Left lung (tissue), 4 donors: ENCODE measurements at regions not wholly inside any gene's neighbourhood (a gene's known extent, or its start where the extent isn't known, plus 50 kb on each side); places are given as distances from the start of the nearest gene placed in this dataset.

Experiments
- ATAC-seq: fragments of 200-7000 bp; cut with Tn5 transposase; one replicate; pipeline ENCODE4 v1.9.1; 2020; ENCODE audit warnings: moderate library complexity
- DNase-seq, 4 donors: peaks; one replicate each; pipeline ENCODE4 v3.0.0-alpha.2; 2013 to 2020
- H3K27ac ChIP-seq, 2 donors: fragments of 200-600 bp; sonication (generic) in 1 of 2; one replicate each; pipeline versions ENCODE4 v1.5.0 to v1.8.0; 2020 to 2021
- H3K27me3 ChIP-seq, 2 donors: fragments of 200-600 bp; sonication (generic) in 1 of 2; one replicate each; pipeline versions ENCODE4 v1.5.0 to v1.8.0; 2020 to 2021
- H3K36me3 ChIP-seq, 2 donors: fragments of 200-600 bp; sonication (generic) in 1 of 2; one replicate each; pipeline versions ENCODE4 v1.5.0 to v1.8.0; 2020 to 2021
- H3K4me1 ChIP-seq, 2 donors: fragments of 200-600 bp; one replicate each; pipeline ENCODE4 v1.8.0; 2021
- H3K4me3 ChIP-seq, 2 donors: fragments of 200-600 bp; sonication (generic) in 1 of 2; one replicate each; pipeline versions ENCODE4 v1.5.0 to v1.8.0; 2020 to 2021; ENCODE audit warnings: mild to moderate bottlenecking in 1 of 2
- H3K9me3 ChIP-seq, 2 donors: fragments of 200-600 bp; sonication (generic) in 1 of 2; one replicate each; pipeline versions ENCODE4 v1.5.0 to v1.8.0; 2020 to 2021
- CTCF ChIP-seq, 2 donors: fragments of 200-600 bp; sonication (generic) in 1 of 2; IDR thresholded peaks; one replicate each; pipeline versions ENCODE4 v1.5.0 to v1.8.0; 2021; ENCODE audit warnings: antibody characterized with exemption in 2 of 2
- intact Hi-C, 2 donors: fragments of 100-400 bp; cut with DNase I; formaldehyde crosslinking; loops; one replicate each; pipeline versions ENCODE4 v1.11.2 to v1.14.2; 2022
- donor health status: DM: no; HTN: yes; CAD: no.
- donor health status: DM: no; HTN: no; CAD: no.

- no peak for TF ChIP-seq CTCF (IDR thresholded peaks at IDR 0.05)
- Histone ChIP-seq H3K9me3 (peaks cover 0 to 24% of the 10 kb centered on the region in 2 donors), H3K4me3 (no peak overlapping the region), H3K4me1 (no peaks in the 10 kb centered on the region), H3K27me3 (no peaks in the 10 kb centered on the region), H3K27ac (no peak overlapping the region), H3K36me3 (no peaks in the 10 kb centered on the region)
- no peak for DNase-seq
- no peak for ATAC-seq
- intact Hi-C loops: no loop called here
Observed at GRCh38 chr2:56962673-56963072, 778.9 kb downstream of the CCDC85A start.

GRCh38 chr2:56969513-56969912, 785.7 kb downstream of the CCDC85A start:
- H3K36me3 ChIP-seq: no peaks in the 10 kb centered on the region
- no peak overlapping the region for H3K4me3 ChIP-seq
- ATAC-seq: no peak
- no peak for DNase-seq
- no peak overlapping the region for H3K27ac ChIP-seq
- no peaks in the 10 kb centered on the region for H3K27me3 ChIP-seq
- H3K4me1 ChIP-seq: no peaks in the 10 kb centered on the region
- TF ChIP-seq CTCF (IDR thresholded peaks at IDR 0.05): no peak
- intact Hi-C loops: no loop called here
- peaks cover 0 to 13% of the 10 kb centered on the region in 2 donors for H3K9me3 ChIP-seq

- H3K4me3 ChIP-seq: no peak overlapping the region
- intact Hi-C loops: no loop called here
- ATAC-seq: no peak
Observed at GRCh38 chr2:56971383-56971974, 787.7 kb downstream of the CCDC85A start.

GRCh38 chr2:56981554-56981953, 797.8 kb downstream of the CCDC85A start:
- DNase-seq (no peak), ATAC-seq (no peak)
- Histone ChIP-seq H3K27me3 (no peaks in the 10 kb centered on the region), H3K27ac (no peak overlapping the region), H3K9me3 (peaks cover 3 to 47% of the 10 kb centered on the region in 2 donors), H3K4me3 (no peak overlapping the region), H3K4me1 (no peaks in the 10 kb centered on the region), H3K36me3 (no peaks in the 10 kb centered on the region)
- intact Hi-C loops: no loop called here
- TF ChIP-seq CTCF (IDR thresholded peaks at IDR 0.05): no peak

More at GRCh38 chr2:56971383-56971974, 787.7 kb downstream of the CCDC85A start:
- H3K9me3 ChIP-seq: peaks cover 0 to 13% of the 10 kb centered on the region in 2 donors
- H3K4me1 ChIP-seq: no peaks in the 10 kb centered on the region
- DNase-seq: no peak
- no peaks in the 10 kb centered on the region for H3K36me3 ChIP-seq
- no peaks in the 10 kb centered on the region for H3K27me3 ChIP-seq
- TF ChIP-seq CTCF (IDR thresholded peaks at IDR 0.05): no peak
- no peak overlapping the region for H3K27ac ChIP-seq

GRCh38 chr2:56985609-56986008, 801.8 kb downstream of the CCDC85A start:
- Histone ChIP-seq H3K27me3 (no peaks in the 10 kb centered on the region), H3K4me3 (no peak overlapping the region), H3K27ac (no peak overlapping the region), H3K4me1 (no peaks in the 10 kb centered on the region), H3K36me3 (no peaks in the 10 kb centered on the region), H3K9me3 (peaks cover 0 to 24% of the 10 kb centered on the region in 2 donors)
- intact Hi-C loops: no loop called here
- DNase-seq: no peak
- TF ChIP-seq CTCF (IDR thresholded peaks at IDR 0.05): no peak
- no peak for ATAC-seq
